GM13976 (cell line): ENCODE measurements at regions not wholly inside any gene's neighbourhood (a gene's known extent, or its start where the extent isn't known, plus 50 kb on each side); places are given as distances from the start of the nearest gene placed in this dataset.

Experiments
- DNase-seq: peaks from one replicate; pipeline ENCODE4 v3.0.0; 2012; ENCODE audit warnings: low spot score
- CTCF ChIP-seq: IDR thresholded peaks from 2 replicates; pipeline ENCODE4 v1.5.1; 2012; ENCODE audit warnings: borderline replicate concordance, mild to moderate bottlenecking; ENCODE audit not compliant: insufficient read depth; ENCODE audit errors: extremely low read depth, missing control alignments, control extremely low read depth
- in situ Hi-C: fragments of 300-500 bp; cut with MboI; formaldehyde crosslinking; loops from one replicate; pipeline ENCODE4 v1.12.0; 2022; ENCODE audit warnings: low sequenced_read_pairs, mixed read lengths, inconsistent platforms; ENCODE audit not compliant: unreplicated experiment

- DNase-seq, result no peak
- no peak for TF ChIP-seq CTCF
- in situ Hi-C loops, result no loop called here
These were observed 2349.0 kb upstream of the TENM3 start for GRCh38 chr4:179894066-179894778.

GRCh38 chr4:179919587-179919986, 2323.6 kb upstream of the TENM3 start:
- in situ Hi-C loops, result no loop called here
- DNase-seq, result no peak
- no peak for TF ChIP-seq CTCF

- DNase-seq, result peak; percentile 6
- TF ChIP-seq CTCF, result no peak
- in situ Hi-C loops, result no loop called here
These were observed 2315.7 kb upstream of the TENM3 start for GRCh38 chr4:179927473-179927872.

GRCh38 chr4:179941911-179942310, 2301.3 kb upstream of the TENM3 start:
- TF ChIP-seq CTCF, result no peak
- in situ Hi-C loops, result no loop called here
- no peak for DNase-seq

- in situ Hi-C loops, result no loop called here
- TF ChIP-seq CTCF, result no peak
- DNase-seq, result no peak
These were observed 2266.4 kb upstream of the TENM3 start for GRCh38 chr4:179976777-179977176.

- no peak for DNase-seq
- TF ChIP-seq CTCF, result no peak
- in situ Hi-C loops, result no loop called here
These were observed 2265.8 kb upstream of the TENM3 start for GRCh38 chr4:179977378-179977777.
